K562 (cell line): ENCODE measurements at regions not wholly inside any gene's neighbourhood (a gene's known extent, or its start where the extent isn't known, plus 50 kb on each side); places are given as distances from the start of the nearest gene placed in this dataset.

Experiments
- ATAC-seq: fragments of 200-7000 bp; cut with Tn5 transposase; 3 replicates; pipeline ENCODE4 v1.9.1; 2020; ENCODE audit warnings: moderate library complexity
- BruUV-seq: library from RNA; stranded (reverse); fragments of 400-500 nt; replicated peaks from 2 replicates; lab custom pipeline; 2021; lab: Mats Ljungman, UMichigan
- CTCF ChIA-PET: fragments of 300-600 bp; formaldehyde crosslinking; extraction: SDS; loops from one replicate; lab custom pipeline; 2021; ENCODE audit warnings: low intra/inter-chr PET ratio; lab: Yijun Ruan, JAX
- POLR2A ChIA-PET: fragments of 300-600, 350-650 bp; sonication (Branson Sonifier 250); formaldehyde crosslinking; extraction: SDS; loops from one replicate; lab custom pipeline; 2021; ENCODE audit warnings: antibody characterized with exemption, inconsistent platforms; lab: Yijun Ruan, JAX
- DNase-seq, 4 experiments: peaks; one replicate each; pipeline versions ENCODE4 v3.0.0 to v3.0.0-alpha.2; 2011 to 2018; ENCODE audit warnings: low spot score in 3 of 4, mixed read lengths in 3 of 4; ENCODE audit errors: extremely low read depth in 1 of 4
- FAIRE-seq: peaks from 2 replicates; lab custom pipeline; 2011; peaks lifted over from hg19 to GRCh38; lab: Jason Lieb, UNC
- H2AFZ ChIP-seq: 2 replicates; pipeline ENCODE4 v1.6.0; 2011; ENCODE audit warnings: low read depth, low read length, control low read depth, inconsistent platforms
- H3K27ac ChIP-seq: fragments of 200-600 bp; 3 replicates; pipeline ENCODE4 v1.8.0; 2011; ENCODE audit warnings: low read depth, mild to moderate bottlenecking, control low read depth, inconsistent platforms, low read length, moderate library complexity, mixed read lengths; ENCODE audit errors: extremely low read depth
- H3K27me3 ChIP-seq, 2 experiments: fragments of 300-600 bp in 1 of 2; 2 replicates in 1 of 2; 3 replicates in 1 of 2; pipeline versions ENCODE4 v1.6.0 to v1.8.0; 2011; ENCODE audit warnings: inconsistent platforms in 2 of 2, low read length in 2 of 2, mild to moderate bottlenecking in 1 of 2, mixed read lengths in 1 of 2, moderate library complexity in 1 of 2; ENCODE audit not compliant: control insufficient read depth in 2 of 2, insufficient read depth in 2 of 2
- H3K36me3 ChIP-seq: fragments of 300-600 bp; 3 replicates; pipeline ENCODE4 v1.8.0; 2011; ENCODE audit warnings: mild to moderate bottlenecking, low read length, inconsistent platforms; ENCODE audit not compliant: control insufficient read depth, insufficient read depth
- H3K4me1 ChIP-seq, 2 experiments: fragments of 200-600 bp in 1 of 2; replicated peaks in 1 of 2; 2 replicates in 1 of 2; 3 replicates in 1 of 2; pipeline versions ENCODE4 v1.5.1 to v1.8.0; 2011; ENCODE audit warnings: inconsistent platforms in 2 of 2, low read length in 2 of 2, mild to moderate bottlenecking in 1 of 2, mixed read lengths in 1 of 2, moderate library complexity in 1 of 2; ENCODE audit not compliant: control insufficient read depth in 2 of 2, insufficient read depth in 2 of 2
- H3K4me2 ChIP-seq: 2 replicates; pipeline ENCODE4 v1.6.1; 2011; ENCODE audit warnings: low read length, control low read depth, inconsistent platforms, mixed read lengths; ENCODE audit not compliant: insufficient read depth
- H3K4me3 ChIP-seq: fragments of 200-600 bp; sonication (generic), shearing (Covaris generic); 2 replicates; pipeline ENCODE4 v1.5.1; 2016; ENCODE audit warnings: control low read depth, inconsistent platforms
- H3K79me2 ChIP-seq: fragments of 200-600 bp; 3 replicates; pipeline ENCODE4 v1.8.0; 2011; ENCODE audit warnings: low read length, inconsistent platforms; ENCODE audit not compliant: control insufficient read depth, insufficient read depth
- H3K9ac ChIP-seq, 2 experiments: 2 replicates each; pipeline versions ENCODE4 v1.6.0 to v1.6.1; 2011; ENCODE audit warnings: low read depth in 2 of 2, low read length in 2 of 2, control low read depth in 1 of 2, inconsistent platforms in 1 of 2, mild to moderate bottlenecking in 1 of 2, mixed read lengths in 1 of 2; ENCODE audit not compliant: insufficient read depth in 1 of 2
- H3K9me1 ChIP-seq: one replicate; pipeline ENCODE4 v1.6.0; 2011; ENCODE audit warnings: inconsistent platforms, mild to moderate bottlenecking, low read length, moderate library complexity; ENCODE audit not compliant: control insufficient read depth, insufficient read depth
- H3K9me3 ChIP-seq: replicated peaks from 2 replicates; pipeline ENCODE4 v1.5.1; 2011; ENCODE audit warnings: low read depth, low read length, inconsistent platforms; ENCODE audit not compliant: control insufficient read depth, insufficient read depth
- H4K20me1 ChIP-seq: replicated peaks from 2 replicates; pipeline ENCODE4 v1.6.1; 2011; ENCODE audit warnings: low read length, inconsistent platforms, mixed read lengths; ENCODE audit not compliant: control insufficient read depth, insufficient read depth
- KDM1A ChIP-seq, 2 experiments: fragments of 450-650 bp; IDR thresholded peaks; 2 replicates each; pipeline ENCODE4 v1.6.1; 2016; ENCODE audit warnings: mild to moderate bottlenecking in 2 of 2
- KDM2B ChIP-seq: fragments of 250-450 bp; sonication (Bioruptor Pico); IDR thresholded peaks from 2 replicates; pipeline ENCODE4 v1.8.0; 2021; ENCODE audit warnings: mild to moderate bottlenecking, moderate library complexity
- RBM39 ChIP-seq: fragments of 200-400 bp; formaldehyde crosslinking; optimal IDR thresholded peaks from 2 replicates; pipeline ENCODE3; 2018; ENCODE audit warnings: low read depth, low read length
- SMARCA5 ChIP-seq: fragments of 450-650 bp; IDR thresholded peaks from 2 replicates; pipeline ENCODE4 v1.6.1; 2016
- SPI1 ChIP-seq: IDR thresholded peaks from 2 replicates; pipeline ENCODE4 v1.6.1; 2011; ENCODE audit warnings: low read depth, low read length, control low read depth, borderline replicate concordance
- ZNF146 ChIP-seq: IDR thresholded peaks from one replicate; pipeline ENCODE4 v1.6.1; 2018; ENCODE audit warnings: missing compliant biosample characterization; ENCODE audit not compliant: unreplicated experiment
- ZNF324 ChIP-seq: fragments of 250-450 bp; sonication (Bioruptor Pico); IDR thresholded peaks from 2 replicates; pipeline ENCODE4 v1.4.0; 2020; ENCODE audit warnings: mild to moderate bottlenecking
- ZNF764 ChIP-seq: fragments of 250-450 bp; sonication (Bioruptor Pico); IDR thresholded peaks from 2 replicates; pipeline ENCODE4 v1.4.0; 2020; ENCODE audit warnings: low read depth, mild to moderate bottlenecking, moderate library complexity
- ZSCAN29 ChIP-seq: fragments of 450-650 bp; IDR thresholded peaks from 2 replicates; pipeline ENCODE4 v1.6.1; 2017
- WGBS: fragments of 100-300 bp; shearing (Covaris generic); methylation state at CpG from one replicate; pipeline ENCODE4 v1.1.6; 2016; ENCODE audit warnings: low coverage, mixed read lengths; ENCODE audit not compliant: insufficient coverage; ENCODE audit errors: missing lambda C conversion rate; 5-methylcytosine and 5-hydroxymethylcytosine counted together
- in situ Hi-C: fragments of 300-500 bp; cut with MboI; formaldehyde crosslinking; loops from 4 replicates; pipeline ENCODE4 v1.15.0; 2018; ENCODE audit warnings: inconsistent platforms, mixed read lengths
- intact Hi-C: fragments of 100-400 bp; cut with micrococcal nuclease; formaldehyde crosslinking; loops from 2 replicates; pipeline ENCODE4 v1.14.2; 2022
- TF ChIP-seq, protein P1 (sequence below), 2 experiments: IDR thresholded peaks in 1 of 2; conservative IDR thresholded peaks in 1 of 2; 2 replicates each; pipeline ENCODE4 v1.6.1; 2016; ENCODE audit warnings: low read depth in 2 of 2, mild to moderate bottlenecking in 1 of 2, missing compliant biosample characterization in 1 of 2, missing genetic modification characterization in 1 of 2, moderate library complexity in 1 of 2
- TF ChIP-seq, protein P2 (sequence below): fragments of 250-450 bp; sonication (Bioruptor Pico); IDR thresholded peaks from 2 replicates; pipeline ENCODE4 v1.5.0; 2021
- TF ChIP-seq, protein P3 (sequence below): fragments of 250-450 bp; sonication (Bioruptor Pico); IDR thresholded peaks from 2 replicates; pipeline ENCODE4 v1.4.0; 2020; ENCODE audit warnings: mild to moderate bottlenecking, moderate library complexity
- TF ChIP-seq, protein P4 (sequence below): fragments of 450-650 bp; IDR thresholded peaks from 2 replicates; pipeline ENCODE4 v1.6.1; 2016; ENCODE audit warnings: missing biosample characterization, missing genetic modification characterization
- TF ChIP-seq, protein P5 (sequence below): fragments of 450-650 bp; conservative IDR thresholded peaks from 2 replicates; pipeline ENCODE4 v1.6.1; 2016; ENCODE audit warnings: missing genetic modification characterization, low read depth, mild to moderate bottlenecking, control low read depth, missing compliant biosample characterization

DNA sequence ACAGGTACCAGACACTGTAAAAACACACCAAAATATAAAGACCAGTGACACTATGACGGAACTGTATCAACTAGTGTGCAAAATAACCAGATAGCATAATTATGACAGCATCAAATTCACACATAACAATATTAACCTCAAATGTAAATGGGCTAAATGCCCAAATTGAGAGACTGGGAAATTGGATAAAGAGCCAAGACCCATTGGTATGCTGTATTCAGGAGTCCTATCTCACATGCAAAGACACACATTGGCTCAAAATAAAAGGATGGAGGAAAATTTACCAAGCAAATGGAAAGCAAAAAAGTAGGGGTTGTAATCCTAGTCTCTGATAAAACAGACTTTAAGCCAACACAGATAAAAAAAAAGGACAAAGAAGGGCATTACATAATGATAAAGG, 416.3 kb upstream of the ZNF608 start (continued):
- TF ChIP-seq, protein P1, sequence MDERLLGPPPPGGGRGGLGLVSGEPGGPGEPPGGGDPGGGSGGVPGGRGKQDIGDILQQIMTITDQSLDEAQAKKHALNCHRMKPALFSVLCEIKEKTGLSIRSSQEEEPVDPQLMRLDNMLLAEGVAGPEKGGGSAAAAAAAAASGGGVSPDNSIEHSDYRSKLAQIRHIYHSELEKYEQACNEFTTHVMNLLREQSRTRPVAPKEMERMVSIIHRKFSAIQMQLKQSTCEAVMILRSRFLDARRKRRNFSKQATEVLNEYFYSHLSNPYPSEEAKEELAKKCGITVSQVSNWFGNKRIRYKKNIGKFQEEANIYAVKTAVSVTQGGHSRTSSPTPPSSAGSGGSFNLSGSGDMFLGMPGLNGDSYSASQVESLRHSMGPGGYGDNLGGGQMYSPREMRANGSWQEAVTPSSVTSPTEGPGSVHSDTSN (CRISPR knock-in tag; IDR thresholded peaks at IDR 0.05; ENCODE audit: low read depth) = no peak
- TF ChIP-seq, protein P1 (tag; conservative IDR thresholded peaks at IDR 0.05; ENCODE audit: low read depth) = no peak

DNA sequence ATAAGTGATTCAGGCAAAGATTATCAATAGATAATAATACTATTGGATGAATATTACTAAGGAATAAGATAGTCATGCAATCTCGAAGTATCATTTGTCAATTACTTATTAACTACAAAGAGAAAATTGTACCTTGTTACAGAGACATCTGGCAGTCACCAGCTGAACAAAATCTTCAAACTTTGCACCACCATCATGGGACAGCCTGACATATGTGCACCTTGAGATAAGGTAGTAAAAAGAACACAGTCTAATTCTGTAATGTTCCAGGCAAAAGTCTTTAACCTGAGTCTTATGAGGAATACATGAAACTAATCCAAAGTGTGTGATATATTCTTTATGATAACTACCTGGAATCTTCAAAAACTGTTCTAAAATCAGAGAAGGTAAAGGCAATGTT, 423.0 kb upstream of the ZNF608 start:
- ChIA-PET CTCF (no interaction called here), POLR2A (no interaction called here)
- 0% methylated on average over 1 of the region's 1 CpG for WGBS
- no TSS peak for BruUV-seq
- Histone ChIP-seq H3K27ac (no peak overlapping the region), H3K79me2 (no peaks in the 10 kb centered on the region), H3K27me3 (no peaks in the 10 kb centered on the region), H3K4me1 (no peaks in the 10 kb centered on the region), H3K36me3 (no peaks in the 10 kb centered on the region), H3K9me1 (no peaks in the 10 kb centered on the region), H3K9ac (no peak overlapping the region), H3K9me3 (no peaks in the 10 kb centered on the region), H3K4me2 (no peak overlapping the region), H3K4me3 (no peak overlapping the region), H4K20me1 (no peaks in the 10 kb centered on the region), H2AFZ (no peak overlapping the region)
- in situ Hi-C loops (no loop called here), intact Hi-C loops (no loop called here)
- DNase-seq (no peak), ATAC-seq (no peak), FAIRE-seq (no peak)
- TF ChIP-seq RBM39 (no peak), SMARCA5 (no peak), ZSCAN29 (no peak), SPI1 (no peak), ZNF764 (no peak), ZNF324 (CRISPR knock-in tag) (no peak), KDM1A (IDR thresholded peaks at IDR 0.05) (no peak), ZNF146 (CRISPR knock-in tag) (no peak), KDM2B (no peak)
- TF ChIP-seq, protein P2, sequence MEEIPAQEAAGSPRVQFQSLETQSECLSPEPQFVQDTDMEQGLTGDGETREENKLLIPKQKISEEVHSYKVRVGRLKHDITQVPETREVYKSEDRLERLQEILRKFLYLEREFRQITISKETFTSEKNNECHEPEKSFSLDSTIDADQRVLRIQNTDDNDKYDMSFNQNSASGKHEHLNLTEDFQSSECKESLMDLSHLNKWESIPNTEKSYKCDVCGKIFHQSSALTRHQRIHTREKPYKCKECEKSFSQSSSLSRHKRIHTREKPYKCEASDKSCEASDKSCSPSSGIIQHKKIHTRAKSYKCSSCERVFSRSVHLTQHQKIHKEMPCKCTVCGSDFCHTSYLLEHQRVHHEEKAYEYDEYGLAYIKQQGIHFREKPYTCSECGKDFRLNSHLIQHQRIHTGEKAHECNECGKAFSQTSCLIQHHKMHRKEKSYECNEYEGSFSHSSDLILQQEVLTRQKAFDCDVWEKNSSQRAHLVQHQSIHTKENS (CRISPR knock-in tag) = no peak
- TF ChIP-seq, protein P3, sequence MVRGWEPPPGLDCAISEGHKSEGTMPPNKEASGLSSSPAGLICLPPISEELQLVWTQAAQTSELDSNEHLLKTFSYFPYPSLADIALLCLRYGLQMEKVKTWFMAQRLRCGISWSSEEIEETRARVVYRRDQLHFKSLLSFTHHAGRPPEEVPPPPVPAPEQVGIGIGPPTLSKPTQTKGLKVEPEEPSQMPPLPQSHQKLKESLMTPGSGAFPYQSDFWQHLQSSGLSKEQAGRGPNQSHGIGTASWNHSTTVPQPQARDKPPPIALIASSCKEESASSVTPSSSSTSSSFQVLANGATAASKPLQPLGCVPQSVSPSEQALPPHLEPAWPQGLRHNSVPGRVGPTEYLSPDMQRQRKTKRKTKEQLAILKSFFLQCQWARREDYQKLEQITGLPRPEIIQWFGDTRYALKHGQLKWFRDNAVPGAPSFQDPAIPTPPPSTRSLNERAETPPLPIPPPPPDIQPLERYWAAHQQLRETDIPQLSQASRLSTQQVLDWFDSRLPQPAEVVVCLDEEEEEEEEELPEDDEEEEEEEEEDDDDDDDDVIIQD (CRISPR knock-in tag) = no peak
- TF ChIP-seq, protein P4, sequence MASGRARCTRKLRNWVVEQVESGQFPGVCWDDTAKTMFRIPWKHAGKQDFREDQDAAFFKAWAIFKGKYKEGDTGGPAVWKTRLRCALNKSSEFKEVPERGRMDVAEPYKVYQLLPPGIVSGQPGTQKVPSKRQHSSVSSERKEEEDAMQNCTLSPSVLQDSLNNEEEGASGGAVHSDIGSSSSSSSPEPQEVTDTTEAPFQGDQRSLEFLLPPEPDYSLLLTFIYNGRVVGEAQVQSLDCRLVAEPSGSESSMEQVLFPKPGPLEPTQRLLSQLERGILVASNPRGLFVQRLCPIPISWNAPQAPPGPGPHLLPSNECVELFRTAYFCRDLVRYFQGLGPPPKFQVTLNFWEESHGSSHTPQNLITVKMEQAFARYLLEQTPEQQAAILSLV (tag) = no peak
- TF ChIP-seq, protein P5, sequence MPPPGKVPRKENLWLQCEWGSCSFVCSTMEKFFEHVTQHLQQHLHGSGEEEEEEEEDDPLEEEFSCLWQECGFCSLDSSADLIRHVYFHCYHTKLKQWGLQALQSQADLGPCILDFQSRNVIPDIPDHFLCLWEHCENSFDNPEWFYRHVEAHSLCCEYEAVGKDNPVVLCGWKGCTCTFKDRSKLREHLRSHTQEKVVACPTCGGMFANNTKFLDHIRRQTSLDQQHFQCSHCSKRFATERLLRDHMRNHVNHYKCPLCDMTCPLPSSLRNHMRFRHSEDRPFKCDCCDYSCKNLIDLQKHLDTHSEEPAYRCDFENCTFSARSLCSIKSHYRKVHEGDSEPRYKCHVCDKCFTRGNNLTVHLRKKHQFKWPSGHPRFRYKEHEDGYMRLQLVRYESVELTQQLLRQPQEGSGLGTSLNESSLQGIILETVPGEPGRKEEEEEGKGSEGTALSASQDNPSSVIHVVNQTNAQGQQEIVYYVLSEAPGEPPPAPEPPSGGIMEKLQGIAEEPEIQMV (tag) = no peak
